ENCODE measurements at regions not wholly inside any gene's neighbourhood (a gene's known extent, or its start where the extent isn't known, plus 50 kb on each side); places are given as distances from the start of the nearest gene placed in this dataset.

DNA sequence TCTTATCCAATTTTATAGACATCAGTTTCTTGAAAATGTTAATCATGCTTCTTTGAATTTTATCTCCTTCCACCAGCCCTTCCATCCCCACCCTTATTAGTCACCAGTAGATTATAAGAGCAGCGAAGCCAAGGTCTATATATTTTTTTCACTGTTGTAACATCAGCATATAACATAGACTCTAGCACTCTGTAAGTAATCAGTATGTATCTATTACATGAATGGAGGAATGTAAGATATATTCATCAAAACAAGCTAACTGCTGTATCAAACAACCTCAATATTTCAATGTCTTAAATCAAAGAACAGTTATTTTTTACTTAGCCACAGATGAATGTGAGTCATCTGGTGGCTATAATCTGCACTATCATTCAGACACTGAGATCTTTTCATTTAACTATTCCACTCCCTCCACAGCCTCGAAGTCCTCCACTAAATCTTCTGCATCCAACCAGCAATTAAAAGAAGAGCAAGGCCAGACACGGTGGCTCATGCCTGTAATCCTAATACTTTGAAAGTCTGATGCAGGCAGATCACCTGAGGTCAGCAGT lies 178.9 kb downstream of the CENPC start:
- H3K27me3 Mint-ChIP-seq (ENCODE audit: low read depth in 3 of 3), result peaks cover 0 to 7% (median 1%) of the 10 kb centered on the region in 3 donors
- H3K9me3 Mint-ChIP-seq, result peaks cover 3 to 18% (median 12%) of the 10 kb centered on the region in 6 donors
- no peaks in the 10 kb centered on the region for H3K36me3 Mint-ChIP-seq
- no peak overlapping the region for H3K27ac Mint-ChIP-seq
- H3K4me1 Mint-ChIP-seq, result no peaks in the 10 kb centered on the region
- DNase-seq, result no peak
- H3K4me3 Mint-ChIP-seq, result no peak overlapping the region

DNA sequence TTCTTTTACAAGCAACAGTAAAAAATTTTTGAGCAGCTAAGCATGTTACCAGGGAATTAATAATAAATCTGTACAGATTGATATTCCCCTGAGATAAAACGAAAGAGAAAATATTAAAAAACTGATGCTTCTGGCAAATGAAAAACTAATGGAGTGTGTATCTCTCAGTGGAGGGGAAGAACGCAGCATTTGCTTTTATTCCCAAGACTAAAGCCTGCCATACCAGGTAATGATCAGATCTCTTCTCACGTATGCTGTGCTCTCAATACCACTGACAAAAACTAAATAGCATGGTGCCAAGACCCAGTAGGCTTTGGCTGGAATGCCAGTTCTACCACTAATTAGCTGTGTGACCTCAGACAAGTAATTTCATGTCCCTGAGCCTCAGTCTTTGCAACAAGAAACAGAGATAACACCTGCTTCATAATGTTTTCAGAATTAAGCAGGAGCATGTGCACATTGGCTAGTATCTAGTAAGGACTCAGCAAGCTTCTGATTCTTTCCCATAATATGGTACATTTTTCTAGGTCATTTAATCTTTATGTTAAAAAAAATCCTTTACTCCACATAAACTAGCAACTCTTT lies 179.6 kb downstream of the CENPC start:
- H3K9me3 Mint-ChIP-seq, result peaks cover 3 to 22% (median 14%) of the 10 kb centered on the region in 6 donors
- H3K4me3 Mint-ChIP-seq, result no peak overlapping the region
- no peaks in the 10 kb centered on the region for H3K4me1 Mint-ChIP-seq
- H3K27ac Mint-ChIP-seq, result no peak overlapping the region
- H3K36me3 Mint-ChIP-seq, result no peaks in the 10 kb centered on the region
- DNase-seq, result no peak
- H3K27me3 Mint-ChIP-seq (ENCODE audit: low read depth in 3 of 3), result peaks cover 0 to 7% (median 1%) of the 10 kb centered on the region in 3 donors

DNA sequence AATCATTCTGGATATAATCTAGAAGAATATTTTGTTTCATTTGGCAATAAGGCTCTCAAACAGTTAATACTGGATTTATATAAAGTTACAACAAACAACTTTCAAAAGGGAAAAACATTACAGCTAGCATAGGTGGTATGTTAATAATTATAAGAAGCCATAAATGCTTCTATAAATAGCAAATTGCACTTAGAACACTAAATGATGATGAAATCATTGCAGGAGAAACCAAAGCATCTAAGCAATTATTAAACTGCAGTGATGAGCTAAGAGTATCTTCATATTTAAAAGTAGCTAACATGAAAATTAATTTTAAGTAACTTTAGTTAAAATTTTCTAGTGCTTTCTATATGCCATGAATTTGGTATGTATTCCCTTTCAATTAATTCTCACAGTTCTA lies 189.5 kb downstream of the CENPC start:
- no peak overlapping the region for H3K27ac Mint-ChIP-seq
- H3K9me3 Mint-ChIP-seq, result peaks cover 0 to 3% (median under 1%) of the 10 kb centered on the region in 6 donors
- H3K4me1 Mint-ChIP-seq, result no peaks in the 10 kb centered on the region
- H3K27me3 Mint-ChIP-seq (ENCODE audit: low read depth in 3 of 3), result peaks cover 0 to 3% (median 0%) of the 10 kb centered on the region in 3 donors
- no peaks in the 10 kb centered on the region for H3K36me3 Mint-ChIP-seq
- DNase-seq, result no peak
- H3K4me3 Mint-ChIP-seq, result no peak overlapping the region

DNA sequence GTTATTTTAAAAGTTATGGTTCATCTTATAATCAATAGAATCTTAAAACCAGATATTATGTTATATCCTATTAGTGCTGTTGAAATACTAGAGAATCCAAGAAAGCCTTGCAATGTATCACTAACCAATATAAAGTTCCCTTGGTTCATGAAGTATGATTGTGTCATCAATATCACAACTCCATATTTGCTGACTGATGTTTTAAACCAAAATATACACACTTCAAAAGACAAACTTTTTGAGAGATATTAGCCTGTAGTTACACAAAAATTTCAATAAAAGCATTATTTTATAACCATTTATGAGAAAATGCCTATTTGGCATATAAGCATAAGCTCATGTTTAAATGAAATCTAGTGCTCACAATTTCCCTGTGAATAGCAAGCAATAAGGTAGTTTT lies 198.6 kb downstream of the CENPC start:
- Mint-ChIP-seq H3K27ac (no peak overlapping the region), H3K36me3 (no peaks in the 10 kb centered on the region), H3K4me1 (no peaks in the 10 kb centered on the region), H3K27me3 (ENCODE audit: low read depth in 3 of 3) (peaks cover 0 to 3% (median 0%) of the 10 kb centered on the region in 3 donors), H3K9me3 (peaks cover 0 to 4% (median 0%) of the 10 kb centered on the region in 6 donors), H3K4me3 (no peak overlapping the region)
- no peak for DNase-seq

DNA sequence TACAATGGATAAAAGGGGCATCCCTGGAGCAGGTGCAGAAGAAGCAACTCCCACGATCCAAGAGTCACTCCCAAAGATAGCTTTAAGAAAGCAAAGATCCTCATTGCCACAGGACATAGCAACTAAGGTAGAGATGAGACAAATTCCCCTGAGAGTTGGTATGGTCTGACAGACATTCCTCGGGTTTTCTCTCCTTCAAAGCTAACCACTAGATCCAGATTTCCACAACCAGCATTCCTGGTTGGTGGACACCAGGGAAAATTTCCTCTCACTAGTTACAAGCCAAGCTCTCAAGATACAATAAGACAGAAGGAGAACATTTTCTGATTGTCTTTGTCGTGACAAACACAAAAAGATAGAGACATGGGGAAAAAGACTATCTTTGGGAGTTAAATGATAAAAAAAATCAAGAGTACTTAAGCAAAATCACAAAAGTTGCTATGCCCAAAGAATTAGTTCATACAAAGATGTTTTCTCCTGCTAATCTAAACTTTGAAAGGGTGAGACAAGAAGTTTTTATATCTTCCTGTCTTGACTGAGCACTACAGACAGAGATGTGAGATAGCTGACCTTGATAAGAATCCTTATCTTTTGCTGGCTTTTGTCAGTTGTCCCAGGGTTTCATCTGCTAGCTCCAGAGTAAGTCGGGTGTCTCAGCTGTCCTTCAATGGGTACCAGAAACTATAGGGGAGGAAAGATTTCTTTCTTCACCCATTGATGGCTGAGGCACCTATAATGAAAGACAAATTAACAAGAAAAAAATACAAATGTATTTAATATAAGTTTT lies 200.5 kb downstream of the CENPC start:
- Mint-ChIP-seq H3K9me3 (peaks cover 0 to 3% (median 0%) of the 10 kb centered on the region in 6 donors), H3K4me3 (no peak overlapping the region), H3K36me3 (no peaks in the 10 kb centered on the region), H3K27ac (no peak overlapping the region), H3K4me1 (no peaks in the 10 kb centered on the region), H3K27me3 (ENCODE audit: low read depth in 3 of 3) (no peaks in the 10 kb centered on the region)
- DNase-seq, result no peak

DNA sequence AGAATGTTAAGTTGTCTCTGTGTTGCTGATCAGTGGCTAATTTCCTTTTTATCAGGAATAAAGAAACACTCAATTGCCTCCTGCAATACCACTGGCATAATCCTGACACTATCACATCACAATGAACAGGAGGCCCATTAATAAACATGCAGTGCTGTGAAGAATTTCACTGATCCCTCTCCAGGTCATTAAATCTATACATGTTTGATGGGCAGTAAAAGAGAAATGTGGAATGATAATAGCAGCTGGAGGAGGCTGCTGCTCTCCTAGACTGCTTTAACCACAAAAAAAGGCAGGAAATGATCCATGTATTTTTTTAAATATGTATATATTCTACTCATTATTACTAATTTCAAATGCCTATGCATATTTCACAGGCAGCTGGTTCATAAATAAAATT lies 202.1 kb downstream of the CENPC start:
- Mint-ChIP-seq H3K4me3 (no peak overlapping the region), H3K9me3 (peaks cover 0 to 3% (median 0%) of the 10 kb centered on the region in 6 donors), H3K36me3 (no peaks in the 10 kb centered on the region), H3K27ac (no peak overlapping the region), H3K27me3 (ENCODE audit: low read depth in 3 of 3) (no peaks in the 10 kb centered on the region), H3K4me1 (no peaks in the 10 kb centered on the region)
- no peak for DNase-seq

DNA sequence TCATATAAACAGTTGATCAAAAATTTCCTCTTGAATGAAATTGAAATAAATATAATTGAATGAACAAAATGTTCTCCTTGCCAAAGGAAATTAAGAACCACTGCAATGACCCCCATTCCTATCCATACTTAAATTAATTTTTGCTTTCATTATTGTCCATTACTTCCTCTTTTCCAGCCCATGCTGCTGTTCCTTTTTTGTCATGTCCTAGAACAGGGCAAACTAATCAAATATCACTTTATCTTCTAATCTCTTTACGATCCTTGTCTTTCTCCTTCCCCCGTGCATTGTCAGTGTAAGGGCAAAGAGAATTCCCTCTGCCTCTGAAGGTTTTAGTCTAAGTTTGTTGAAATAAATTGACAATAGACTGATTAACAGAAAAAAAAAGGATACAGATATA lies 203.0 kb downstream of the CENPC start:
- Mint-ChIP-seq H3K36me3 (no peaks in the 10 kb centered on the region), H3K27ac (no peak overlapping the region), H3K4me3 (no peak overlapping the region), H3K4me1 (no peaks in the 10 kb centered on the region), H3K9me3 (peaks cover 0 to 3% (median 0%) of the 10 kb centered on the region in 6 donors), H3K27me3 (ENCODE audit: low read depth in 3 of 3) (no peaks in the 10 kb centered on the region)
- no peak for DNase-seq

DNA sequence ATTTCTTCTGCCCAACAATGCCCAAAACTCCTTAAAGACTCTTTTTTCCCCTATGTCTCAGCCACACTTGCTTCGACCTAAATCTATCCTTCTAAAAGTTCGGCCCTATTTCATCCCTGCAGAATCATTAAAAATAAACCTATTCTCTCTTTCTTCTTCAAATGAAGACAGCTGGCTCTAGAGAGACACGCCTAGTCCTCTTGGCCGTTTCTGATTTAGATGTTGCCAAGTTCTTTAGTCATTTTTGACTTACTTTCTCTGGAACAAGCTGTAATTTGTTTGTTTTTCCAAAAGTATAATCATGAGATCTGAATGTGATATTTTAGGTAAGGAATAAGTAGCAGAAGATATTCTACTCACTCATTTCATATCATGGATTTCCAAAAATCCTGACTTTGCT lies 211.6 kb downstream of the CENPC start:
- no peaks in the 10 kb centered on the region for H3K4me1 Mint-ChIP-seq
- peaks cover 0 to 8% (median 0%) of the 10 kb centered on the region in 6 donors for H3K9me3 Mint-ChIP-seq
- H3K36me3 Mint-ChIP-seq, result no peaks in the 10 kb centered on the region
- peaks cover 0 to 7% (median 3%) of the 10 kb centered on the region in 3 donors for H3K27me3 Mint-ChIP-seq (ENCODE audit: low read depth in 3 of 3)
- no peak overlapping the region for H3K4me3 Mint-ChIP-seq
- no peak overlapping the region for H3K27ac Mint-ChIP-seq
- no peak for DNase-seq

DNA sequence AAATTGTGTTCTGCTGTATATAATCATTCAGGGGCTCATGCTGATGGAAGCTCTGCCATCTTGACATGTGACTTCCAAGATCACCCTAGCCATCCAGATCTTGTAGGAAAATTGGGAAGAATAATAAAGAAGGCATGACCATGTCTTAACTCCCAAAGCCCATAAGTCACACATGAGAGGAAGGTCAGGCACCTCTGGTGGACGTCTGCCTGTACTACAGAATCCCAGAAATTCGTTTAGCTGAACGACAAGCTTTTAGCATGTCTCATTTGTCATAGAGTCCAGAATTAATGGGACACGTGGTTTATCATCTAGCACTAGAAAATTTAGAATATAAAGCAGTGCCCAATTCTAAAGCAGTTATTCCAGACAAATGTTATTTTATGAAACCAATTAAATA lies 212.7 kb downstream of the CENPC start:
- H3K27me3 Mint-ChIP-seq (ENCODE audit: low read depth in 3 of 3), result peaks cover 0 to 9% (median 5%) of the 10 kb centered on the region in 3 donors
- H3K4me1 Mint-ChIP-seq, result no peaks in the 10 kb centered on the region
- no peak overlapping the region for H3K4me3 Mint-ChIP-seq

DNA sequence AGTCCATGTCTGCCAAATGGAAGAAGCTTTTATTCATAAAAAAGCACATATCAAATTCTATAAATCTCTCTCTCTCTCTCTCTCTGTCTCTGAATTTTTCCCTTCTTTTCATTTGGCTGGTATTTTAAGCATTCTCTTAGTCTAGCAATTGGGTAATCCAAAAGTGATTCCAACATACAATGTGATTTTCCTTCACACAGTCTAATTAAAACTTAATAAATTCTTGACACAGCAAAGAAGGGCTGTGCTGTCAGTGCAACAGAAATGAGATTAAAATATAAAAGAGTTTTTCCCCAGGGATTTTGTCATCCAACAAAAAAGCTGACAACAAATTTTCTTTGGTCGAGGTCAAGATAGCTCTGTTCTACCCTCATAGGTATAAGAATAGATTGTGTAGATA lies 216.9 kb downstream of the CENPC start:
- peaks cover 0 to 5% (median 0%) of the 10 kb centered on the region in 6 donors for H3K9me3 Mint-ChIP-seq
- peaks cover 1 to 8% (median 2%) of the 10 kb centered on the region in 3 donors for H3K27me3 Mint-ChIP-seq (ENCODE audit: low read depth in 3 of 3)
- DNase-seq, result no peak
- no peaks in the 10 kb centered on the region for H3K4me1 Mint-ChIP-seq
- H3K36me3 Mint-ChIP-seq, result no peaks in the 10 kb centered on the region
- H3K27ac Mint-ChIP-seq, result no peak overlapping the region
- H3K4me3 Mint-ChIP-seq, result no peak overlapping the region

More for the DNA sequence above, 212.7 kb downstream of the CENPC start:
- Mint-ChIP-seq H3K9me3 (peaks cover 0 to 8% (median 0%) of the 10 kb centered on the region in 6 donors), H3K36me3 (no peaks in the 10 kb centered on the region), H3K27ac (no peak overlapping the region)
- DNase-seq, result no peak

DNA sequence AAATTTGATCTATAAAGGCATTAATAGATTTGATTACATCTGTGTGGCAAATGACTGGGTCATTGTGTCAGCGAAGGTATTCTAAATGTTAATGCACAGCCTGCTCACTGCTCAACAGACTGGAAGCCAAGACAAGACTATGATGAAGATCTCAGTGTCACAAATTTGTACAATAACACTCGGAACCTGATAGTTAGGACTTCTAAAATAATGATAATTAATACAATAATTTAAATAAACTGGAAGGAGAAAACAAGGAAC lies 217.4 kb downstream of the CENPC start:
- Mint-ChIP-seq H3K4me3 (no peak overlapping the region), H3K27me3 (ENCODE audit: low read depth in 3 of 3) (peaks cover 1 to 8% (median 2%) of the 10 kb centered on the region in 3 donors), H3K36me3 (no peaks in the 10 kb centered on the region), H3K27ac (no peak overlapping the region), H3K9me3 (peaks cover 0 to 5% (median 0%) of the 10 kb centered on the region in 6 donors), H3K4me1 (no peaks in the 10 kb centered on the region)
- no peak for DNase-seq

DNA sequence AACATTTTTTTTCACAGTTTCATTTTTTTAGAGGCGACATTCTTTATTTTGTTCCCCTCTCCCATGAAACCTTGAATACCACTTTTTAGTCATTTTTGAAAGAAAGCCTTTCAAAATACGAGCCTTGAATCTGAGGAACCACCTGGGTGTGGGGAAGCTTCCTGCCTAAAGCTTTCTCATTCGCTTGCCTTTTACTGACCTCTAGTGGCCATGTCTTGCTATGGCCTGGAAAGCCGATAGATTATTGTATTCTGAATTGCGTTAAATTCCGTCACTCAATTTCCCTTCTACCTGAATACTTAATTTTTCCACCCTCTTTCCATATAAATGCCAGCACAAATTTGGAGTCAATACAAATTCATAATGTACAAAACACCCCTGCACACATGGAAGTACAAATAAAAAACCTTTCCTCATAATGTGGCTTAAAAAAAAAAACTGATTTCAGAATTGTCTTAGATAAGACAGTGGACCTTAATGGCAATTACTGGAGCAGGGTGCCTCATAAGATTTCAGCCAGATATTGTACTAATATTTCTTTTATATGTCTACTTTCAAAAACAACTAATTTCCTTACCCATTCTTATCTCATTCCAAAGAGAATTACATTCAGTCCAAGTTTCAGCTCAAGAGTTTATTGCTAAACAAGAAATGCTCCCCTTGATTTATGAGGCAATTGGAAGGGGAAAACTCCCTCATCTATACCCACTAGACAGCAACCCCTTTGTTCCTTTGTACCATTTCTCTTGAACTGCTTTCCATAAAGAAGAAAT lies 217.9 kb downstream of the CENPC start:
- H3K4me1 Mint-ChIP-seq, result no peaks in the 10 kb centered on the region
- peaks cover 0 to 5% (median 0%) of the 10 kb centered on the region in 6 donors for H3K9me3 Mint-ChIP-seq
- H3K4me3 Mint-ChIP-seq, result no peak overlapping the region
- peaks cover 1 to 6% (median 2%) of the 10 kb centered on the region in 3 donors for H3K27me3 Mint-ChIP-seq (ENCODE audit: low read depth in 3 of 3)
- H3K36me3 Mint-ChIP-seq, result no peaks in the 10 kb centered on the region
- H3K27ac Mint-ChIP-seq, result no peak overlapping the region
- DNase-seq, result peak; percentile 14 to 27 (median 22)

DNA sequence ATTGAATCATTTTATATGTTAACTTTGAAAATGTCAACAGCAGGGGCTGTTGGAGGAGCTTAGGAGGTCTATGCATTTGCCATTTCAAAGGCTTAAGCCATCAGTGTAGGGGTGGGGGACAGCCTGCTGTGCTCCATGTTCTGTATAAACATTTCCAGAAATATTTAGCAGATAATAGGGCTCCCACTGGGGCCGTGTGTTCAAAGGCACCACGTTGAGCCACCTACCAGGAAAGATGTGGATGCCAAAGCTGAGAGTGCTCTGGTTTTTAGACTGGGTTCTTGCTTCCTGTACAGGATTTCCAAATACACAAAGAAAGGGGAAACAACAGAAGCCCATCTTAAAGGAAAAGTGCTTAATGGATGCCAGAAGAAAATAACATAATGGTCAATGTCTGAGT lies 219.5 kb downstream of the CENPC start:
- no peak overlapping the region for H3K4me3 Mint-ChIP-seq
- no peaks in the 10 kb centered on the region for H3K4me1 Mint-ChIP-seq
- no peak for DNase-seq
- H3K27ac Mint-ChIP-seq, result no peak overlapping the region
- peaks cover 1 to 5% (median 2%) of the 10 kb centered on the region in 3 donors for H3K27me3 Mint-ChIP-seq (ENCODE audit: low read depth in 3 of 3)
- H3K36me3 Mint-ChIP-seq, result no peaks in the 10 kb centered on the region
- H3K9me3 Mint-ChIP-seq, result peaks cover 0 to 5% (median 0%) of the 10 kb centered on the region in 6 donors

DNA sequence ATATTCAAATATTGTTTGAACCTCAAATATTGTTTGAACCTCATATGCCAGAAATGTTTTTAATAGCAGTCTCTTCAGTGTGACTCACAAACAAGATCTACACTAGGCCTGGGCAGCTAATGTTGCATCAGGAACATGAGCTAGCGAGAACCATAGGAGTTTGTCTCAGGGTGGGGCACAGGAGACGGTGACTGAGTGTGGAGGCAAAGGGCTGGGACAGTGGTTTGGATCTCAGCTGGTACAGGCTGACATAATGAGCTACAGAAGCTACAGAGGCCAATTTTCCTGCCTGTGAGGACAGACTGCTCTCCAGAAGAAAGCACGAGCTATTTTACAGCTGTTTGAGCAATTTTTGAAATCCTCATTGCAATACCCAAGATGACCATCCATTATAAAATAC lies 224.7 kb downstream of the CENPC start:
- Mint-ChIP-seq H3K27ac (no peak overlapping the region), H3K4me3 (no peak overlapping the region), H3K9me3 (peaks cover 0 to 2% (median 0%) of the 10 kb centered on the region in 6 donors), H3K4me1 (no peaks in the 10 kb centered on the region), H3K36me3 (no peaks in the 10 kb centered on the region), H3K27me3 (ENCODE audit: low read depth in 3 of 3) (peaks cover 0 to 2% (median 0%) of the 10 kb centered on the region in 3 donors)
- no peak for DNase-seq

All from immature natural killer cell (primary cell).